ENCODE measurements at regions not wholly inside any gene's neighbourhood (a gene's known extent, or its start where the extent isn't known, plus 50 kb on each side); places are given as distances from the start of the nearest gene placed in this dataset.

GRCh38 chr5:165913059-165913458 is 2378.4 kb upstream of the WWC1 start:
- no peak for DNase-seq

GRCh38 chr5:165914456-165914855 is 2377.0 kb upstream of the WWC1 start:
- no peak for DNase-seq

- no peak for DNase-seq
Observed at GRCh38 chr5:165919196-165919595, 2372.2 kb upstream of the WWC1 start.

- DNase-seq, result no peak
Observed at GRCh38 chr5:165920655-165921054, 2370.8 kb upstream of the WWC1 start.

- no peak for DNase-seq
Observed at GRCh38 chr5:165928971-165929370, 2362.5 kb upstream of the WWC1 start.

GRCh38 chr5:165940541-165940940 is 2350.9 kb upstream of the WWC1 start:
- DNase-seq, result no peak

GRCh38 chr5:165956854-165957253 is 2334.6 kb upstream of the WWC1 start:
- no peak for DNase-seq

GRCh38 chr5:165981671-165982070 is 2309.8 kb upstream of the WWC1 start:
- DNase-seq, result no peak

- no peak for DNase-seq
Observed at GRCh38 chr5:165996201-165996875, 2295.1 kb upstream of the WWC1 start.

GRCh38 chr5:165999693-166000320 is 2291.6 kb upstream of the WWC1 start:
- DNase-seq, result no peak

GRCh38 chr5:166004006-166004405 is 2287.4 kb upstream of the WWC1 start:
- DNase-seq, result no peak

- DNase-seq, result no peak
Observed at GRCh38 chr5:166013415-166013814, 2278.0 kb upstream of the WWC1 start.

GRCh38 chr5:166014256-166014655 is 2277.2 kb upstream of the WWC1 start:
- DNase-seq, result no peak

GRCh38 chr5:166018716-166019115 is 2272.7 kb upstream of the WWC1 start:
- no peak for DNase-seq

GRCh38 chr5:166022065-166022464 is 2269.4 kb upstream of the WWC1 start:
- no peak for DNase-seq

GRCh38 chr5:166024970-166025369 is 2266.5 kb upstream of the WWC1 start:
- DNase-seq, result no peak

GRCh38 chr5:166027582-166027981 is 2263.9 kb upstream of the WWC1 start:
- DNase-seq, result no peak

GRCh38 chr5:166031926-166032325 is 2259.5 kb upstream of the WWC1 start:
- DNase-seq, result no peak

- no peak for DNase-seq
Observed at GRCh38 chr5:166032601-166033000, 2258.8 kb upstream of the WWC1 start.

GRCh38 chr5:166045961-166046360 is 2245.5 kb upstream of the WWC1 start:
- no peak for DNase-seq

GRCh38 chr5:166046956-166047355 is 2244.5 kb upstream of the WWC1 start:
- no peak for DNase-seq

GRCh38 chr5:166050531-166050930 is 2240.9 kb upstream of the WWC1 start:
- DNase-seq, result no peak

GRCh38 chr5:166058660-166059059 is 2232.8 kb upstream of the WWC1 start:
- no peak for DNase-seq

GRCh38 chr5:166062094-166062493 is 2229.4 kb upstream of the WWC1 start:
- DNase-seq, result no peak

GRCh38 chr5:166062719-166063118 is 2228.7 kb upstream of the WWC1 start:
- DNase-seq, result no peak
